GM19395 (cell line): ENCODE measurements at regions not wholly inside any gene's neighbourhood (a gene's known extent, or its start where the extent isn't known, plus 50 kb on each side); places are given as distances from the start of the nearest gene placed in this dataset.

ENCODE experiments used
- ATAC-seq: cut with Tn5 transposase; IDR thresholded peaks from one replicate; pipeline ENCODE4 v1.9.1; 2021; ENCODE audit warnings: mild to moderate bottlenecking, moderate library complexity; ENCODE audit not compliant: unreplicated experiment

DNA sequence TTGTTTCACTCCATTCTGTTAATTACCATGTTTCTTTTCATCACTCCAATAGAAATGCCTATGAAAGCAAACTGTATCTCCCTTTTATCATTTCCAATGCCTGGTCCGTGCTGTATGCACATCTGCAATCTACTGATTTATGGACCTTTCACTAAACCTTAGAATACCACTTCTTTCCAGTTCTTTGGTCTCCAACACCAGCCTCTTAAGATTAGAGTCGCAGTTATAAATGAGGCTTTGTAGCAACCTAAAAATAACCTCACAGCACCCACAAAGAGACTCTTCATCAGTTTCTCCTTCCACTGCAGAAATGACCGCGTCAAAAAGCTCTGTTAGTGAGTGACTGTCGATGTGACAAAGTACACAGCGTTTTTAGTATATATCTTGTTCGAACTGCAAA is 282.6 kb downstream of the ADGRA3 start:
- ATAC-seq: no peak

DNA sequence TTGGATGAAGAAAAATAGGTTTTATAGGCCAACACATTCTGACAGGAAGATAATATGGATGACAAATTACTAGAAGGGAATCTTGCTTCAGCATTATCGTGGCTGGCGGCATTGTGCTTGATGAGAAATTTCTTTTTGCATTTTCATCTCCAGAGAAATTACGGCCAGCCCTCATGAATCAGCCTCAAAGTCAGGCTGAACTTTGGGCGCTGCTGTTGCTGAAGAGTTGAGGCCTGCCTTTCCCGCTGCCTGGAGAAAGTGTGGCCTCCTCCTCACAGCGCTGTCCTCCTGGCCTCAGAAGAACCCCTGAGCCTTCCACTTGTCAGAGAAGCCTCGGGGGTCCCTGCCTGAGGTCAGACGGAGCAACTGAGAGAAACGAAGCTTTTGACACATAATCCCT is 272.4 kb upstream of the KCNIP4 start:
- no peak for ATAC-seq

DNA sequence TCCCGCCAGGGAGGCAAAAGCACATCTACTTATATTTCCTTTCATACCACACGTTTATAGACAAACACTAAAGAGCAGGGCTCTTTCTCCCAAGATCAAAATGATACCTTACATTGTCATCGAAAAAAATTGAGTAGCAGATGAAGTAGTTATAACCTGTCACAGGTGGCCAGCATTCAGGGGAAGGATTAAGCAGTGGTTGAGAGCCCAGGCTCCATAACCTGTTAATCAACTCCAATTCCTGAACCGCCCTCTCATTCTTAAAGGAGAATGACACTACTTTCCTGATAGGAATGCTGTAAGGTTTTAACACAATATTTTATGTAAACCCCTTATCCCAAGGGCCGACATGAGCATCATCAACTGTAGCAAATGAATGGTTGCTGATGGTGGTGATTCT is 268.9 kb upstream of the KCNIP4 start:
- no peak for ATAC-seq

DNA sequence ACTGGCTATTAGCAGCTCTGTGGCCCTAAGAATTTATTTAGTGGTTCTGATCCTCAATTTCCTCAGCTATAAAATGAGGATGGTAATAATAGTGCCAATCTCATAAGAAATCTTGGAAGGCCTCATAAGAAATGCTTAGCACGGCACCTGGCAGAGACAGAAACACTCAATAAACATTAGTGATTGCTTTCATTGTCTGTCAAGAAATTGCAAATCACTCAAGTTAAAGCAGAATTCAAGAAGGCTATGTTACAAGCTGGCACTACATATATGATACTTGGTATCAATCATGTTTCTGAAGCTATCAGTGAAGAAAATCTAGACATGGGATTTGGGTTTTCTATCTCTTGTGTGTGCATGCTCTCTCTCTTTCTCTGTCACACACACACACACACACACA is 267.7 kb upstream of the KCNIP4 start:
- no peak for ATAC-seq

DNA sequence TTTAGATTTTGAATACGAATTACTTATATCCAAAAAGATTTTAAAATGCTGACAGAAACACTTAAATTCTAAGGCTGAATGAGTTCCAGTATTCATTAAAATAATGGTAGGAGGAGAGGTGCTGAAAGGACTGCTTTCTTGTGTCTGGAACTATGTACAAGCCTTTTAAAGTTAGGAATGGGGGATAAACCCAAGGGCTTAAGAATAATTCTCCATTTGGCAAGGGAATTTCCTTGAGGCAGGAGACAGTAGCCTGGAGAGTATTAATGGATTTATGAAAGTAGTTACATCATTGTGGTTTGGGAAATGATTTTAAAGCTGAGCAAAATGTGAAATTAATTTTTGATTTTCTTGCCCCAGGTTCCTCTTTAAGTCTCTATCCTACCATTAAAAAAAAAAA is 266.5 kb upstream of the KCNIP4 start:
- no peak for ATAC-seq

GRCh38 chr4:22203711-22204011 is 255.1 kb upstream of the KCNIP4 start:
- ATAC-seq: no peak

- ATAC-seq: no peak
Observed at GRCh38 chr4:22202975-22203710, 254.6 kb upstream of the KCNIP4 start.

DNA sequence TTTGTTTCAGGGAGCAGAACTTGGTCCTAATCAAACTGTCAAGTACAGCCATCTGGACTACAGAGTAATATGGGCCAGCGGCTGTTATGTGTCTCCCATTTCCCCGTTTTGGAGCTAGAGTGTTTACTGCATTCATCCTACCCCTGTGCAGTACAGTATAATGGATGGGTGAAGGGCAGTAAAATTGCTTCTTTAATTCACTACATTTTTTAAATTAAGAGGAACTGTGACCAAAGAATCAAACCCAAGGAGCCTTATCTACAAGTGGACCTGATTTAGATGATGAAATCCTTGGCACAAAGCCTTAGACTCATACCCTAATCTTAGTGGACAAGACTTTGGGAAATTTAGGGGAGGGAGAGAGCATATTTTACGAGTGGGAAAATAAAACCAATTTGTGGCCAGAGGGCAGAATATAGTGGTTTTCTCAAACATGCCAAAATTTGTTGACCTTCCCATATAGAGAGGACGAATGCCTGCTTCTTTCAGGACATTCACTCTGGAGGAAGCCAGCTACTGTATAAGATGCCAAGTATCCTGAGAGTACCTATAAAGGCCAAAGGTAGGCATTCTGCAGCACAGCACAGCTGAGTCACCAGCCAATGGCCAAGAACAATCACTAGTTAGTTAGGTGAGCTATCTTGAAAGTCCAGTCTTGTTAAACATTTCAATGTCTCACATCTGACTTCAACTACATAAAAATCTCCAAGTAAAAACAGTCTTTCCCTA is 253.8 kb upstream of the KCNIP4 start:
- ATAC-seq: no peak

- no peak for ATAC-seq
Observed at GRCh38 chr4:22201256-22201655, 252.7 kb upstream of the KCNIP4 start.

DNA sequence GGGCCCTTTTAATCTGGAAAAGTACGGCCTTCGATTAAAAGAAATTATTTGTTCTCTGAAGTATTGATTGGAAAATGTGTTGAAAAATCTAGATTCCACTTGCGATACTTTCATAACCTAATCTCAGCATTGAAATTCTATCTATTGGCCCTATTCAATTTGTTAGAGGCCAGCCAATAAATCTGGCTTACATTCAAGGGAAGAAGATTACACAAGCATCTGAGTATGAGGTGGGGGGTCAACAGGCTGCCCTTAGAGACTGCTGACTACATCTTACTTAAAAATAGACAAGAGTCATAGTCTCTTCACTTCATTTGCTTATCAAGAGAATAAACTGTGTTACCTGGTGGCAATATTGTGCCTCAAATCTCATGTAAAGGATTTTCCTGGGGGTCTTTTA is 248.0 kb upstream of the KCNIP4 start:
- no peak for ATAC-seq

- no peak for ATAC-seq
Observed at GRCh38 chr4:22192084-22192511, 243.5 kb upstream of the KCNIP4 start.

GRCh38 chr4:22191565-22191964 is 243.0 kb upstream of the KCNIP4 start:
- ATAC-seq: no peak

DNA sequence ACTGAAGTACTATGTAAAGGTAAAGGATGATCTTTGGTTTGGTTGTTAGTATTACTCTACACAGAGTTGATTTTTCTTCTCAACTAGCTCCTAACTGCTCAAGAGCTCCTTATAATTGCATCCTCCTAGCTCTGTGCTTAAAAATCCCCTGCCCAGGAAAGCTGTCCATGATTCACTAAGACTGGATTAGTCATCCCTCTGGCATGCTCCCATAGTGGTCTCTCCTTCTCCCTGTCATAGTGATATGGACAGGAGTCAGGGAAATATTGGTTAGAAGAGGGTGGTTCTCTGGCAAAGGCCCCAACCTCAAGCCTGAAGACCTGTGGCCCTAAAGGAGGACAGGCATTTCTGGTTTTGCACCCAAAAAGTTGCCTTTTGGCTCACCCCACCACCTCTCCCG is 242.3 kb upstream of the KCNIP4 start:
- no peak for ATAC-seq

DNA sequence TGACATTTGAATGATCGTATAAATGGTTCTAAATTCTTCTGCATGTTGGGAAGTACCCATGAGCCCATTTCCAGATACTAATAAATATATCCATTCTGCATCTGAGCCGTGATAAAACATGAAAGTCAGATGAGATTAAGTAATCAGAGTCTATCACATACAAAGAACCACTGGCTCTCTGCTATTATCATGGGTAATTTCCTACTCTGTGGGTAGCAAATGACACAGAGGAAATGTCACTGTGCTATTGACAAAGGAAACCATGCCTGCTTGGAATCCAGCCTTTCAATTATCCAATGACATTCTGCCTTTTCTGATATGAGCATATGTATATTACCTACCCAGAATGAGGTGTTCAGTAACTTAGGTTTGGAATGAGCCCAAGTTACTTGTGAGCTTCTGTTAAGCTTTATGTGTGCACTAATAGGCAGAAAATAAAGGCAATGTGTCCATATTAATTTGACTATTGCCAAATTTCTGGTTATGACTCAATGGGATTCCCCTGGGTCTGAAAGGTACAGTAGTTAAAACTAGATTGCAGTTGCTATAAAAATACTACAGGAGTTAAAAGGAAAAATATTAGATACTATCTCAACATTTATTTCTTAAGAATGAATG is 238.7 kb upstream of the KCNIP4 start:
- no peak for ATAC-seq

GRCh38 chr4:22181736-22182135 is 233.2 kb upstream of the KCNIP4 start:
- no peak for ATAC-seq

GRCh38 chr4:22179124-22179874 is 230.7 kb upstream of the KCNIP4 start:
- no peak for ATAC-seq

GRCh38 chr4:22174640-22175039 is 226.1 kb upstream of the KCNIP4 start:
- ATAC-seq: no peak

GRCh38 chr4:22170353-22170752 is 221.8 kb upstream of the KCNIP4 start:
- no peak for ATAC-seq

DNA sequence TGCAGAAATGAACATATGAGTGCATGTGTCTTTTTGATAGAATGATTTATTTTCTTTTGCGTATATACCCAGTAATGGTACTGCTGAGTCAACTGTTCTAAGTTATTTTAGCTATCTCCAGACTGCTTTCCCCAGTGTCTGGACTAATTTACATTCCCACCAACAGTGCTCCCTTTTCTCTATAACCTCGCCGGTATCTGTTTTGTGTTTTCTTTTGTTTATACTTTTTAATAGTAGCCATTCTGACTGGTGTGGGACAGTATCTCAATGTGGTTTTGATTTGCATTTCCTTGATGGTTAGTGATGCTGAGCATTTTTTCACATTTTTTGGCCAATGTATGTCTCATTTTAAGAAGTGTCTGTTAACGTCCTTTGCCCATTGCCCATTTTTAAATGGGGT is 218.6 kb upstream of the KCNIP4 start:
- ATAC-seq: no peak

DNA sequence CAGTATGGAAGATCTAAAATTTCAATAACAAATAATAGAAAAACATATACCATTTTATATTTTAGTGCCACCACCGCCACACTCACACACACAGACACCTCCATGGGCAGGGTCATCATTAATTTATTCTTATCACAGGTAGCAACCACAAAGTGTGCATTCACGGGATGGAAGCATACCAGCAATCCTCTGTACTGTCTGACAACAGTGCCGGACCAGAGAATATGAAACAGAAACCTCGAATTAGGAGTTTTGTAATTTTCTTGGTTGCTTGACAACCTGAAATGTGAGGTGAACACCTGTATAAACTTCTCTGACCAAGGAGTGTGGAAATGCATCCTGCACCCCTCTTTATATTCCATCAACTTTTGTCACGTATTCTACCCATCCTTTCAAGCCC is 213.9 kb upstream of the KCNIP4 start:
- ATAC-seq: no peak

DNA sequence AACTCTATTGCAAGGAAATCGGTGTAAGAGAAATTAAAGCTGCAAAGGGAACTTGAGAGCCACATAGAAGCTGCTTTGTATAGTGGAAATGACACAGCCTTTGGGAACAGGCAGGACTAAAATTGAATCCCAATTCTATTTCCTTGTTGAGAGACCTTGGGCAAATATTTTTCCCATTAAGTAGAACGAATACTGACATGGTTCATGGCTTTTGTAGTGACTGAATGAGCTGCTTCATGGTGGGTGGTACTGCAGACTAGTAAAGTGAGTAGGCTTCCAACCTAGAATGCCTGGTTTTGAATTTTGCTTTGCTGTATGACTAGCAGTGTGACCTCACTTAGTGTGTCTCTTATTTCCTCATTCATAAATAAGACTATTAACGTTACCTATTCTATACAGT is 182.2 kb upstream of the KCNIP4 start:
- no peak for ATAC-seq
